ENCODE measurements at regions not wholly inside any gene's neighbourhood (a gene's known extent, or its start where the extent isn't known, plus 50 kb on each side); places are given as distances from the start of the nearest gene placed in this dataset.

- DNase-seq (ENCODE audit: low read depth in 1 of 2, low spot score in 1 of 2): no peak
These were observed 222.9 kb downstream of the KLF5 start for GRCh38 chr13:73281746-73282145.

GRCh38 chr13:73278186-73278585 lies 219.4 kb downstream of the KLF5 start:
- no peak for DNase-seq (ENCODE audit: low read depth in 1 of 2, low spot score in 1 of 2)

GRCh38 chr13:73275163-73275562 lies 216.4 kb downstream of the KLF5 start:
- DNase-seq (ENCODE audit: low read depth in 1 of 2, low spot score in 1 of 2): no peak

GRCh38 chr13:73274147-73274546 lies 215.3 kb downstream of the KLF5 start:
- DNase-seq (ENCODE audit: low read depth in 1 of 2, low spot score in 1 of 2): no peak

- no peak for DNase-seq (ENCODE audit: low read depth in 1 of 2, low spot score in 1 of 2)
These were observed 214.9 kb downstream of the KLF5 start for GRCh38 chr13:73273745-73274144.

- no peak for DNase-seq (ENCODE audit: low read depth in 1 of 2, low spot score in 1 of 2)
These were observed 214.5 kb downstream of the KLF5 start for GRCh38 chr13:73273276-73273675.

- no peak for DNase-seq (ENCODE audit: low read depth in 1 of 2, low spot score in 1 of 2)
These were observed 214.0 kb downstream of the KLF5 start for GRCh38 chr13:73272831-73273230.

GRCh38 chr13:73268306-73268705 lies 209.5 kb downstream of the KLF5 start:
- DNase-seq (ENCODE audit: low read depth in 1 of 2, low spot score in 1 of 2): no peak

- DNase-seq (ENCODE audit: low read depth in 1 of 2, low spot score in 1 of 2): no peak
These were observed 207.9 kb downstream of the KLF5 start for GRCh38 chr13:73266640-73267180.

- DNase-seq (ENCODE audit: low read depth in 1 of 2, low spot score in 1 of 2): no peak
These were observed 204.2 kb downstream of the KLF5 start for GRCh38 chr13:73262862-73263627.

GRCh38 chr13:73261739-73262216 lies 203.0 kb downstream of the KLF5 start:
- no peak for DNase-seq (ENCODE audit: low read depth in 1 of 2, low spot score in 1 of 2)

- DNase-seq (ENCODE audit: low read depth in 1 of 2, low spot score in 1 of 2): no peak
These were observed 200.5 kb downstream of the KLF5 start for GRCh38 chr13:73259061-73260017.

GRCh38 chr13:73258406-73258805 lies 199.6 kb downstream of the KLF5 start:
- no peak for DNase-seq (ENCODE audit: low read depth in 1 of 2, low spot score in 1 of 2)

GRCh38 chr13:73254827-73255226 lies 196.0 kb downstream of the KLF5 start:
- no peak for DNase-seq (ENCODE audit: low read depth in 1 of 2, low spot score in 1 of 2)

- DNase-seq (ENCODE audit: low read depth in 1 of 2, low spot score in 1 of 2): no peak
These were observed 192.9 kb downstream of the KLF5 start for GRCh38 chr13:73251626-73252265.

- DNase-seq (ENCODE audit: low read depth in 1 of 2, low spot score in 1 of 2): no peak
These were observed 191.3 kb downstream of the KLF5 start for GRCh38 chr13:73250061-73250460.

GRCh38 chr13:73248711-73249580 lies 190.1 kb downstream of the KLF5 start:
- DNase-seq (ENCODE audit: low read depth in 1 of 2, low spot score in 1 of 2): no peak

GRCh38 chr13:73248154-73248553 lies 189.3 kb downstream of the KLF5 start:
- no peak for DNase-seq (ENCODE audit: low read depth in 1 of 2, low spot score in 1 of 2)

- DNase-seq (ENCODE audit: low read depth in 1 of 2, low spot score in 1 of 2): no peak
These were observed 186.4 kb downstream of the KLF5 start for GRCh38 chr13:73245246-73245645.

- no peak for DNase-seq (ENCODE audit: low read depth in 1 of 2, low spot score in 1 of 2)
These were observed 185.7 kb downstream of the KLF5 start for GRCh38 chr13:73244467-73244866.
